WTC11 (cell line): ENCODE measurements at regions not wholly inside any gene's neighbourhood (a gene's known extent, or its start where the extent isn't known, plus 50 kb on each side); places are given as distances from the start of the nearest gene placed in this dataset.

Experiments used
- CREM ChIP-seq: sonication (generic); formaldehyde crosslinking; IDR thresholded peaks from 2 replicates; pipeline ENCODE4 v1.8.1; 2022; ENCODE audit warnings: mild to moderate bottlenecking, missing genetic modification reagents, moderate library complexity
- IRF1 ChIP-seq: sonication (generic); formaldehyde crosslinking; IDR thresholded peaks from 2 replicates; pipeline ENCODE4 v1.8.0; 2023; ENCODE audit warnings: missing genetic modification reagents
- JUN ChIP-seq: sonication (generic); formaldehyde crosslinking; IDR thresholded peaks from 2 replicates; pipeline ENCODE4 v1.8.0; 2023; ENCODE audit warnings: mild to moderate bottlenecking, missing genetic modification reagents
- MLX ChIP-seq: sonication (generic); formaldehyde crosslinking; IDR thresholded peaks from 2 replicates; pipeline ENCODE4 v1.8.1; 2023; ENCODE audit warnings: mild to moderate bottlenecking, missing genetic modification reagents, moderate library complexity
- MYBL2 ChIP-seq: sonication (generic); formaldehyde crosslinking; IDR thresholded peaks from 2 replicates; pipeline ENCODE4 v1.8.1; 2023; ENCODE audit warnings: mild to moderate bottlenecking, moderate library complexity, missing genetic modification reagents
- NR2C2 ChIP-seq: sonication (generic); formaldehyde crosslinking; IDR thresholded peaks from 2 replicates; pipeline ENCODE4 v1.8.0; 2022; ENCODE audit warnings: mild to moderate bottlenecking, missing genetic modification reagents
- STAT6 ChIP-seq: sonication (generic); formaldehyde crosslinking; conservative IDR thresholded peaks from 2 replicates; pipeline ENCODE4 v1.8.1; 2023; ENCODE audit warnings: mild to moderate bottlenecking, low read depth, missing genetic modification reagents, moderate library complexity
- TCF7 ChIP-seq: sonication (generic); formaldehyde crosslinking; IDR thresholded peaks from 2 replicates; pipeline ENCODE4 v1.8.0; 2022; ENCODE audit warnings: mild to moderate bottlenecking, low read depth, missing genetic modification reagents, moderate library complexity
- ZNF425 ChIP-seq: fragments of 250-450 bp; sonication (Bioruptor Pico); conservative IDR thresholded peaks from 2 replicates; pipeline ENCODE4 v1.9.0; 2021; ENCODE audit warnings: mild to moderate bottlenecking
- TF ChIP-seq, protein P1 (sequence below): fragments of 200-600 bp; IDR thresholded peaks from 2 replicates; pipeline ENCODE4 v1.8.0; 2022; ENCODE audit warnings: antibody characterized with exemption
- TF ChIP-seq, protein P2 (sequence below): sonication (generic); formaldehyde crosslinking; IDR thresholded peaks from 2 replicates; pipeline ENCODE4 v1.8.0; 2023; ENCODE audit warnings: missing genetic modification reagents, mild to moderate bottlenecking, borderline replicate concordance
- TF ChIP-seq, protein P3 (sequence below): sonication (generic); formaldehyde crosslinking; conservative IDR thresholded peaks from 2 replicates; pipeline ENCODE4 v1.8.1; 2022; ENCODE audit warnings: mild to moderate bottlenecking, missing genetic modification reagents
- TF ChIP-seq, protein P4 (sequence below): fragments of 250-450 bp; sonication (Bioruptor Pico); IDR thresholded peaks from 2 replicates; pipeline ENCODE4 v1.9.0; 2021; ENCODE audit warnings: moderate library complexity, mild to moderate bottlenecking, inconsistent platforms, borderline replicate concordance

- TF ChIP-seq, protein P1, sequence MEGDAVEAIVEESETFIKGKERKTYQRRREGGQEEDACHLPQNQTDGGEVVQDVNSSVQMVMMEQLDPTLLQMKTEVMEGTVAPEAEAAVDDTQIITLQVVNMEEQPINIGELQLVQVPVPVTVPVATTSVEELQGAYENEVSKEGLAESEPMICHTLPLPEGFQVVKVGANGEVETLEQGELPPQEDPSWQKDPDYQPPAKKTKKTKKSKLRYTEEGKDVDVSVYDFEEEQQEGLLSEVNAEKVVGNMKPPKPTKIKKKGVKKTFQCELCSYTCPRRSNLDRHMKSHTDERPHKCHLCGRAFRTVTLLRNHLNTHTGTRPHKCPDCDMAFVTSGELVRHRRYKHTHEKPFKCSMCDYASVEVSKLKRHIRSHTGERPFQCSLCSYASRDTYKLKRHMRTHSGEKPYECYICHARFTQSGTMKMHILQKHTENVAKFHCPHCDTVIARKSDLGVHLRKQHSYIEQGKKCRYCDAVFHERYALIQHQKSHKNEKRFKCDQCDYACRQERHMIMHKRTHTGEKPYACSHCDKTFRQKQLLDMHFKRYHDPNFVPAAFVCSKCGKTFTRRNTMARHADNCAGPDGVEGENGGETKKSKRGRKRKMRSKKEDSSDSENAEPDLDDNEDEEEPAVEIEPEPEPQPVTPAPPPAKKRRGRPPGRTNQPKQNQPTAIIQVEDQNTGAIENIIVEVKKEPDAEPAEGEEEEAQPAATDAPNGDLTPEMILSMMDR = no peak
- TF ChIP-seq, protein P2, sequence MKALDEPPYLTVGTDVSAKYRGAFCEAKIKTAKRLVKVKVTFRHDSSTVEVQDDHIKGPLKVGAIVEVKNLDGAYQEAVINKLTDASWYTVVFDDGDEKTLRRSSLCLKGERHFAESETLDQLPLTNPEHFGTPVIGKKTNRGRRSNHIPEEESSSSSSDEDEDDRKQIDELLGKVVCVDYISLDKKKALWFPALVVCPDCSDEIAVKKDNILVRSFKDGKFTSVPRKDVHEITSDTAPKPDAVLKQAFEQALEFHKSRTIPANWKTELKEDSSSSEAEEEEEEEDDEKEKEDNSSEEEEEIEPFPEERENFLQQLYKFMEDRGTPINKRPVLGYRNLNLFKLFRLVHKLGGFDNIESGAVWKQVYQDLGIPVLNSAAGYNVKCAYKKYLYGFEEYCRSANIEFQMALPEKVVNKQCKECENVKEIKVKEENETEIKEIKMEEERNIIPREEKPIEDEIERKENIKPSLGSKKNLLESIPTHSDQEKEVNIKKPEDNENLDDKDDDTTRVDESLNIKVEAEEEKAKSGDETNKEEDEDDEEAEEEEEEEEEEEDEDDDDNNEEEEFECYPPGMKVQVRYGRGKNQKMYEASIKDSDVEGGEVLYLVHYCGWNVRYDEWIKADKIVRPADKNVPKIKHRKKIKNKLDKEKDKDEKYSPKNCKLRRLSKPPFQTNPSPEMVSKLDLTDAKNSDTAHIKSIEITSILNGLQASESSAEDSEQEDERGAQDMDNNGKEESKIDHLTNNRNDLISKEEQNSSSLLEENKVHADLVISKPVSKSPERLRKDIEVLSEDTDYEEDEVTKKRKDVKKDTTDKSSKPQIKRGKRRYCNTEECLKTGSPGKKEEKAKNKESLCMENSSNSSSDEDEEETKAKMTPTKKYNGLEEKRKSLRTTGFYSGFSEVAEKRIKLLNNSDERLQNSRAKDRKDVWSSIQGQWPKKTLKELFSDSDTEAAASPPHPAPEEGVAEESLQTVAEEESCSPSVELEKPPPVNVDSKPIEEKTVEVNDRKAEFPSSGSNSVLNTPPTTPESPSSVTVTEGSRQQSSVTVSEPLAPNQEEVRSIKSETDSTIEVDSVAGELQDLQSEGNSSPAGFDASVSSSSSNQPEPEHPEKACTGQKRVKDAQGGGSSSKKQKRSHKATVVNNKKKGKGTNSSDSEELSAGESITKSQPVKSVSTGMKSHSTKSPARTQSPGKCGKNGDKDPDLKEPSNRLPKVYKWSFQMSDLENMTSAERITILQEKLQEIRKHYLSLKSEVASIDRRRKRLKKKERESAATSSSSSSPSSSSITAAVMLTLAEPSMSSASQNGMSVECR (CRISPR knock-in tag) = no peak
- TF ChIP-seq MLX (CRISPR knock-in tag) = no peak
- no peak for TF ChIP-seq CREM
- TF ChIP-seq MYBL2 = no peak
- TF ChIP-seq ZNF425 (CRISPR knock-in tag) = no peak
- no peak for TF ChIP-seq IRF1 (CRISPR knock-in tag)
- no peak for TF ChIP-seq TCF7 (CRISPR knock-in tag)
- TF ChIP-seq STAT6 = no peak
- TF ChIP-seq, protein P3, sequence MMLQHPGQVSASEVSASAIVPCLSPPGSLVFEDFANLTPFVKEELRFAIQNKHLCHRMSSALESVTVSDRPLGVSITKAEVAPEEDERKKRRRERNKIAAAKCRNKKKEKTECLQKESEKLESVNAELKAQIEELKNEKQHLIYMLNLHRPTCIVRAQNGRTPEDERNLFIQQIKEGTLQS = no peak
- TF ChIP-seq, protein P4, sequence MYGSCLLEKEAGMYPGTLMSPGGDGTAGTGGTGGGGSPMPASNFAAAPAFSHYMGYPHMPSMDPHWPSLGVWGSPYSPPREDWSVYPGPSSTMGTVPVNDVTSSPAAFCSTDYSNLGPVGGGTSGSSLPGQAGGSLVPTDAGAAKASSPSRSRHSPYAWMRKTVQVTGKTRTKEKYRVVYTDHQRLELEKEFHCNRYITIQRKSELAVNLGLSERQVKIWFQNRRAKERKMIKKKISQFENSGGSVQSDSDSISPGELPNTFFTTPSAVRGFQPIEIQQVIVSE (CRISPR knock-in tag) = no peak
- no peak for TF ChIP-seq NR2C2 (CRISPR knock-in tag)
- no peak for TF ChIP-seq JUN
Measured at GRCh38 chr6:14060971-14061370, 56.6 kb upstream of the CD83 start.
